Endothelial cell of umbilical vein (primary cell): ENCODE measurements at regions not wholly inside any gene's neighbourhood (a gene's known extent, or its start where the extent isn't known, plus 50 kb on each side); places are given as distances from the start of the nearest gene placed in this dataset.

ENCODE experiments used
- BruUV-seq: library from RNA; stranded (reverse); fragments of 400-500 nt; replicated peaks from 2 replicates; lab custom pipeline; 2021; lab: Mats Ljungman, UMichigan
- CTCF ChIA-PET: fragments of 300-600, 350-600 bp; sonication (Branson Sonifier 250); formaldehyde crosslinking; loops from one replicate; lab custom pipeline; 2021; ENCODE audit warnings: antibody characterized with exemption, inconsistent platforms; lab: Charles Lee
- POLR2A ChIA-PET: fragments of 300-600, 350-600 bp; sonication (Branson Sonifier 250); formaldehyde crosslinking; loops from one replicate; lab custom pipeline; 2021; ENCODE audit warnings: antibody characterized with exemption, inconsistent platforms; lab: Charles Lee
- DNase-seq: peaks from one replicate; pipeline ENCODE4 v3.0.0-alpha.2; 2011; ENCODE audit warnings: low read depth, low spot score
- FAIRE-seq: peaks from 2 replicates; lab custom pipeline; 2011; peaks lifted over from hg19 to GRCh38; lab: Jason Lieb, UNC
- H2AFZ ChIP-seq: 2 replicates; pipeline ENCODE4 v1.6.0; 2012; ENCODE audit warnings: low read depth, low read length, control low read depth, inconsistent platforms
- H3K27ac ChIP-seq: 2 replicates; pipeline ENCODE4 v1.5.1; 2011; ENCODE audit warnings: low read depth, mild to moderate bottlenecking, control low read depth, low read length, moderate library complexity; ENCODE audit not compliant: insufficient read depth
- H3K27me3 ChIP-seq, 2 experiments: 2 replicates each; pipeline versions ENCODE4 v1.6.0 to v1.6.1; 2011; ENCODE audit warnings: low read length in 2 of 2, mixed read lengths in 1 of 2; ENCODE audit not compliant: control insufficient read depth in 2 of 2, insufficient read depth in 2 of 2
- H3K36me3 ChIP-seq, 2 experiments: 2 replicates in 1 of 2; 3 replicates in 1 of 2; pipeline ENCODE4 v1.5.1; 2011; ENCODE audit warnings: low read length in 2 of 2, mild to moderate bottlenecking in 1 of 2, moderate library complexity in 1 of 2; ENCODE audit not compliant: control insufficient read depth in 2 of 2, insufficient read depth in 2 of 2; ENCODE audit errors: extremely low read depth in 1 of 2
- H3K4me1 ChIP-seq: 3 replicates; pipeline ENCODE4 v1.5.1; 2011; ENCODE audit warnings: mild to moderate bottlenecking, low read length; ENCODE audit not compliant: control insufficient read depth, insufficient read depth; ENCODE audit errors: extremely low read depth
- H3K4me2 ChIP-seq: 2 replicates; pipeline ENCODE4 v1.6.1; 2011; ENCODE audit warnings: low read length, control low read depth, mixed read lengths; ENCODE audit not compliant: insufficient read depth
- H3K4me3 ChIP-seq, 3 experiments: fragments of 200-600 bp in 1 of 3; sonication (generic), shearing (Covaris generic) in 1 of 3; replicated peaks in 1 of 3; 2 replicates each; pipeline ENCODE4 v1.5.1; 2011 to 2016; ENCODE audit warnings: control low read depth in 3 of 3, low read length in 3 of 3, mild to moderate bottlenecking in 2 of 3, inconsistent platforms in 1 of 3, low read depth in 1 of 3, moderate library complexity in 1 of 3; ENCODE audit not compliant: insufficient read depth in 1 of 3
- H3K79me2 ChIP-seq: 2 replicates; pipeline ENCODE4 v1.6.0; 2012; ENCODE audit warnings: low read length, inconsistent platforms; ENCODE audit not compliant: control insufficient read depth, insufficient read depth
- H3K9ac ChIP-seq: replicated peaks from 2 replicates; pipeline ENCODE3; 2011; ENCODE audit warnings: low read length, control low read depth; ENCODE audit not compliant: insufficient read depth; ENCODE audit errors: extremely low read depth
- H3K9me1 ChIP-seq: replicated peaks from 3 replicates; pipeline ENCODE4 v1.6.0; 2011; ENCODE audit warnings: mild to moderate bottlenecking, low read length; ENCODE audit not compliant: control insufficient read depth, insufficient read depth; ENCODE audit errors: extremely low read depth
- H3K9me3 ChIP-seq: replicated peaks from 2 replicates; pipeline ENCODE4 v1.5.1; 2012; ENCODE audit warnings: low read length, inconsistent platforms; ENCODE audit not compliant: control insufficient read depth, insufficient read depth
- H4K20me1 ChIP-seq: replicated peaks from 2 replicates; pipeline ENCODE3; 2011; ENCODE audit warnings: mild to moderate bottlenecking, low read length; ENCODE audit not compliant: control insufficient read depth, insufficient read depth; ENCODE audit errors: extremely low read depth
- EZH2 ChIP-seq: IDR thresholded peaks from 2 replicates; pipeline ENCODE4 v1.6.1; 2012; ENCODE audit warnings: borderline replicate concordance, low read depth, mild to moderate bottlenecking, moderate library complexity, low read length, inconsistent platforms; ENCODE audit not compliant: severe bottlenecking
- FOS ChIP-seq: IDR thresholded peaks from 2 replicates; pipeline ENCODE4 v1.6.1; 2011; ENCODE audit warnings: mild to moderate bottlenecking, low read length, moderate library complexity, borderline replicate concordance; ENCODE audit not compliant: insufficient read depth
- GATA2 ChIP-seq: IDR thresholded peaks from 2 replicates; pipeline ENCODE4 v1.7.0; 2011; ENCODE audit warnings: low read depth, mild to moderate bottlenecking, moderate library complexity, mixed read lengths, low read length; ENCODE audit not compliant: insufficient read length, insufficient read depth
- JUN ChIP-seq: IDR thresholded peaks from 2 replicates; pipeline ENCODE4 v1.6.1; 2011; ENCODE audit warnings: borderline replicate concordance, low read depth; ENCODE audit not compliant: insufficient read length, insufficient read depth
- MYC ChIP-seq: IDR thresholded peaks from one replicate; pipeline ENCODE4 v1.6.1; 2011; ENCODE audit warnings: mild to moderate bottlenecking, low read depth, low read length
- POLR2A ChIP-seq: IDR thresholded peaks from 2 replicates; pipeline ENCODE4 v1.6.1; 2012; ENCODE audit warnings: low read depth, mild to moderate bottlenecking, control low read depth, low read length
- POLR2AphosphoS5 ChIP-seq: IDR thresholded peaks from 2 replicates; pipeline ENCODE4 v1.6.1; 2012; ENCODE audit warnings: low read depth, mild to moderate bottlenecking, control low read depth, low read length, moderate library complexity; ENCODE audit not compliant: insufficient read depth
- dilution Hi-C: fragments of 300-500 bp; cut with MboI; formaldehyde crosslinking; loops from one replicate; pipeline ENCODE4 v1.15.0; 2019; ENCODE audit warnings: low sequenced_read_pairs; ENCODE audit not compliant: extremely low pct_ligation_motif_present
- intact Hi-C: fragments of 100-400 bp; cut with micrococcal nuclease; formaldehyde crosslinking; loops from one replicate; pipeline ENCODE4 v1.10.0; 2022
- TF ChIP-seq, protein P1 (sequence below), 2 donors: IDR thresholded peaks; 1 replicate in 1 of 2; 2 replicates in 1 of 2; pipeline ENCODE4 v1.5.1; 2011; ENCODE audit warnings: low read length in 2 of 2, mild to moderate bottlenecking in 2 of 2, moderate library complexity in 2 of 2, control low read depth in 1 of 2, inconsistent platforms in 1 of 2, low read depth in 1 of 2; ENCODE audit not compliant: insufficient read depth in 1 of 2; ENCODE audit errors: extremely low read depth in 1 of 2
- TF ChIP-seq, protein P2 (sequence below): IDR thresholded peaks from 2 replicates; pipeline ENCODE4 v1.6.1; 2011; ENCODE audit not compliant: insufficient read depth, insufficient read length

DNA sequence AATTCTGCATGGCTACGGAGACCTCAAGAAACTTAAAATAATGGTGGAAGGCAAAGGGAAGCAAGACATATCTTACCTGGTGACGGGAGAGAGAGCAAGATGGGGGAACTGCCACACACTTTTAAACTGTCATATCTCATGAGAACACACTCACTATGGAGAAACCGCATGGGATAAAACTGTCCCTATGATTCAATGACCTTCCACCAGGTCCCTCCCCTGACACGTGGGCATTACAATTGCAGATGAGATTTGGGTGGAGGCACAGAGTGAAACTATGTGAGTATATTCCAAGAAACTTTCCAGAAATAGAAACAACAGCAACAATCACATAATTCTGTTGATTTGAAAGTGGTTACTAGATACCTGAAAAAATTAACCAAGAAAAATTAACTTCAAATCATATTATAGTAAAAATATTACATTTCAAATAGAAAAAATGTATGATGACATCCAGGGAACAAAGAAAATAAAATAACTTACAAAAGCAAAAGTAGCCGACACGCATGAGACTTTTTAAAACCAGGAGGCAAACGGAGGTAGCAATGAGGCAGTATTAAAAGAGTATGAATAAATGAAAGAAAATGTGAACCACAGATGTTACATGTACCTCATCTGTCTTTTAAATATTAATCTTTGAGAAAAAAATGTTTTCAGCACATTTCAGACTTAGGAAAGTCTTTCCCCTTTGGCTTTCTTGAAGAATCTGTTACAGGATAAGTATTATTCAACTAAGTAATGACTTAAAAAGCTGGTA is 879.5 kb downstream of the TECRL start:
- ChIA-PET CTCF (interaction anchor here (0.7 kb wide), 1 partner anchor 1101 kb away, joined by 3 read pairs; no protein-coding TSS in a partner anchor), POLR2A (no interaction called here)
- Histone ChIP-seq H3K36me3 (no peaks in the 10 kb centered on the region), H3K4me3 (no peak overlapping the region), H3K27me3 (no peaks in the 10 kb centered on the region), H3K9ac (no peak overlapping the region), H3K27ac (no peak overlapping the region), H2AFZ (no peak overlapping the region), H4K20me1 (no peaks in the 10 kb centered on the region), H3K9me3 (no peaks in the 10 kb centered on the region), H3K4me2 (no peak overlapping the region), H3K9me1 (no peaks in the 10 kb centered on the region), H3K79me2 (no peaks in the 10 kb centered on the region), H3K4me1 (no peaks in the 10 kb centered on the region)
- no peak for DNase-seq
- dilution Hi-C loops (no loop called here), intact Hi-C loops (loop anchor here (2.0 kb wide), 1 partner anchor 17 kb away; no protein-coding TSS in a partner anchor)
- no TSS peak for BruUV-seq
- no peak for TF ChIP-seq GATA2
- TF ChIP-seq, protein P1, sequence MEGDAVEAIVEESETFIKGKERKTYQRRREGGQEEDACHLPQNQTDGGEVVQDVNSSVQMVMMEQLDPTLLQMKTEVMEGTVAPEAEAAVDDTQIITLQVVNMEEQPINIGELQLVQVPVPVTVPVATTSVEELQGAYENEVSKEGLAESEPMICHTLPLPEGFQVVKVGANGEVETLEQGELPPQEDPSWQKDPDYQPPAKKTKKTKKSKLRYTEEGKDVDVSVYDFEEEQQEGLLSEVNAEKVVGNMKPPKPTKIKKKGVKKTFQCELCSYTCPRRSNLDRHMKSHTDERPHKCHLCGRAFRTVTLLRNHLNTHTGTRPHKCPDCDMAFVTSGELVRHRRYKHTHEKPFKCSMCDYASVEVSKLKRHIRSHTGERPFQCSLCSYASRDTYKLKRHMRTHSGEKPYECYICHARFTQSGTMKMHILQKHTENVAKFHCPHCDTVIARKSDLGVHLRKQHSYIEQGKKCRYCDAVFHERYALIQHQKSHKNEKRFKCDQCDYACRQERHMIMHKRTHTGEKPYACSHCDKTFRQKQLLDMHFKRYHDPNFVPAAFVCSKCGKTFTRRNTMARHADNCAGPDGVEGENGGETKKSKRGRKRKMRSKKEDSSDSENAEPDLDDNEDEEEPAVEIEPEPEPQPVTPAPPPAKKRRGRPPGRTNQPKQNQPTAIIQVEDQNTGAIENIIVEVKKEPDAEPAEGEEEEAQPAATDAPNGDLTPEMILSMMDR (IDR thresholded peaks at IDR 0.05; ENCODE audit: extremely low read depth in 1 of 2, insufficient read depth in 1 of 2, low read depth in 1 of 2, low read length in 2 of 2), result no peak
- no peak for TF ChIP-seq FOS
- no peak for TF ChIP-seq POLR2A
- TF ChIP-seq MYC, result no peak
- no peak for TF ChIP-seq JUN
- TF ChIP-seq, protein P2, sequence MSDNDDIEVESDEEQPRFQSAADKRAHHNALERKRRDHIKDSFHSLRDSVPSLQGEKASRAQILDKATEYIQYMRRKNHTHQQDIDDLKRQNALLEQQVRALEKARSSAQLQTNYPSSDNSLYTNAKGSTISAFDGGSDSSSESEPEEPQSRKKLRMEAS, result no peak
- no peak for TF ChIP-seq EZH2
- no peak for TF ChIP-seq POLR2AphosphoS5
- no peak for FAIRE-seq
